K562 (cell line): ENCODE measurements at regions not wholly inside any gene's neighbourhood (a gene's known extent, or its start where the extent isn't known, plus 50 kb on each side); places are given as distances from the start of the nearest gene placed in this dataset.

Experiments used
- DNMT1 ChIP-seq: fragments of 450-650 bp; IDR thresholded peaks from 2 replicates; pipeline ENCODE4 v1.6.1; 2016; ENCODE audit warnings: antibody characterized with exemption, mild to moderate bottlenecking
- ETV6 ChIP-seq, 3 experiments: fragments of 150-350 bp in 1 of 3; sonication (generic) in 1 of 3; formaldehyde crosslinking in 1 of 3; IDR thresholded peaks; 2 replicates each; pipeline versions ENCODE4 v1.6.1 to v1.8.0; 2014 to 2022; ENCODE audit warnings: borderline replicate concordance in 2 of 3, low read depth in 2 of 3, antibody characterized with exemption in 1 of 3, low read length in 1 of 3, mild to moderate bottlenecking in 1 of 3, missing genetic modification reagents in 1 of 3
- HDAC2 ChIP-seq: fragments of 450-650 bp; IDR thresholded peaks from 2 replicates; pipeline ENCODE4 v1.6.1; 2016; ENCODE audit warnings: mild to moderate bottlenecking
- MGA ChIP-seq: fragments of 450-650 bp; IDR thresholded peaks from 2 replicates; pipeline ENCODE4 v1.6.1; 2016; ENCODE audit warnings: mild to moderate bottlenecking, moderate library complexity
- MXI1 ChIP-seq: IDR thresholded peaks from 2 replicates; pipeline ENCODE4 v1.6.1; 2011; ENCODE audit warnings: low read depth, mild to moderate bottlenecking, improper control_type of control experiment, low read length
- NFXL1 ChIP-seq: fragments of 450-650 bp; formaldehyde crosslinking; IDR thresholded peaks from 2 replicates; pipeline ENCODE4 v1.4.0; 2021; ENCODE audit warnings: mild to moderate bottlenecking
- RAD51 ChIP-seq: fragments of 450-650 bp; IDR thresholded peaks from 2 replicates; pipeline ENCODE4 v1.7.1; 2016; ENCODE audit warnings: low read depth, mild to moderate bottlenecking, borderline replicate concordance
- ZHX1 ChIP-seq: fragments of 150-350 bp; conservative IDR thresholded peaks from 2 replicates; pipeline ENCODE4 v1.6.1; 2014; ENCODE audit warnings: low read length
- ZNF124 ChIP-seq: sonication (generic); formaldehyde crosslinking; IDR thresholded peaks from 2 replicates; pipeline ENCODE4 v1.8.1; 2022; ENCODE audit warnings: missing genetic modification reagents
- ZNF766 ChIP-seq: fragments of 200-800 bp; sonication (Bioruptor generic); conservative IDR thresholded peaks from 2 replicates; pipeline ENCODE4 v1.6.1; 2016; ENCODE audit warnings: missing genetic modification characterization, missing compliant biosample characterization

- TF ChIP-seq MGA (no peak), RAD51 (no peak), ZNF766 (CRISPR knock-in tag) (no peak), DNMT1 (no peak), ETV6 (IDR thresholded peaks at IDR 0.05; ENCODE audit: borderline replicate concordance in 1 of 2, low read depth in 2 of 2, low read length in 1 of 2) (no peak), ETV6 (CRISPR knock-in tag; IDR thresholded peaks at IDR 0.05; ENCODE audit: borderline replicate concordance) (no peak), NFXL1 (CRISPR knock-in tag) (no peak), ZHX1 (no peak), MXI1 (no peak), HDAC2 (no peak), ZNF124 (CRISPR knock-in tag) (no peak)
- TF ChIP-seq, all 486 proteins: peak for 0
These were observed 145.9 kb upstream of the TBL1XR1 start (continued) for GRCh38 chr3:177343122-177343625.
